Stimulated activated naive CD8-positive, alpha-beta T cell treated with anti-CD3 and anti-CD28 coated beads, Interleukin-15, amount 100 ng/mL, for 72 hours (primary cell): ENCODE measurements at regions not wholly inside any gene's neighbourhood (a gene's known extent, or its start where the extent isn't known, plus 50 kb on each side); places are given as distances from the start of the nearest gene placed in this dataset.

Experiments
- ATAC-seq: fragments of 150-1000 bp; cut with Tn5 transposase; 2 replicates; pipeline ENCODE4 v1.10.0; 2021; ENCODE audit warnings: mild to moderate bottlenecking, moderate library complexity
- DNase-seq, 2 donors: peaks; one replicate each; pipeline ENCODE4 v3.0.0; 2021 to 2022
- H3K27ac Mint-ChIP-seq, 2 donors: one replicate each; pipeline ENCODE4 v1.8.0; 2022; ENCODE audit warnings: mild to moderate bottlenecking in 2 of 2, mixed read lengths in 2 of 2, moderate library complexity in 2 of 2
- H3K27me3 Mint-ChIP-seq: one replicate; pipeline ENCODE4 v1.8.0; 2022; ENCODE audit warnings: mixed read lengths
- H3K4me1 Mint-ChIP-seq: one replicate; pipeline ENCODE4 v1.8.0; 2022; ENCODE audit warnings: mild to moderate bottlenecking, mixed read lengths
- H3K4me3 Mint-ChIP-seq, 2 donors: one replicate each; pipeline ENCODE4 v1.8.0; 2022; ENCODE audit warnings: mild to moderate bottlenecking in 2 of 2, mixed read lengths in 2 of 2, moderate library complexity in 1 of 2
- H3K9me3 Mint-ChIP-seq, 2 donors: one replicate each; pipeline ENCODE4 v1.8.0; 2022; ENCODE audit warnings: mixed read lengths in 2 of 2

DNA sequence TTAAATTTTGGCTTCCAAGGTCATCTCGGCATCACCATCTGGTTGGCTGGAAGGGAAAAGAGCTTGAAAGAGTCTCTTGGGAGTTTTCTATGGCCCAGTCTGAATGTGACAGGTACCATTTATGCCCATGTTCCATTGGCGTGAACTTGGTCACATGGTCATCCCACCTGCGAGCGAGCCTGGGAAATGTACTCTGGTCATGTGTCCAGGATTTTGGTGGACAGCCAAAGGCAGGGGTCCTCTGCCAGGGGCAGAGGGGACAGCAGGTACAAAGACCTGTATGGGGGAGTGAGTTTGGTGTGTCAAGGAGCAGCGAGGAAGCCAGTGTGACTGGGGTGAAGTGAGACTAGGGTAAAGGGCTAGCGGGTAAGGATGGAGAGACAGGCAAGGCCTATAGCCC, 112.6 kb downstream of the CDC5L start:
- ATAC-seq (no peak), DNase-seq (no peak)
- Mint-ChIP-seq H3K9me3 (peaks cover 0 to 6% of the 10 kb centered on the region in 2 donors), H3K27ac (no peak overlapping the region), H3K4me3 (no peak overlapping the region), H3K27me3 (peaks cover 10% of the 10 kb centered on the region), H3K4me1 (no peaks in the 10 kb centered on the region)

DNA sequence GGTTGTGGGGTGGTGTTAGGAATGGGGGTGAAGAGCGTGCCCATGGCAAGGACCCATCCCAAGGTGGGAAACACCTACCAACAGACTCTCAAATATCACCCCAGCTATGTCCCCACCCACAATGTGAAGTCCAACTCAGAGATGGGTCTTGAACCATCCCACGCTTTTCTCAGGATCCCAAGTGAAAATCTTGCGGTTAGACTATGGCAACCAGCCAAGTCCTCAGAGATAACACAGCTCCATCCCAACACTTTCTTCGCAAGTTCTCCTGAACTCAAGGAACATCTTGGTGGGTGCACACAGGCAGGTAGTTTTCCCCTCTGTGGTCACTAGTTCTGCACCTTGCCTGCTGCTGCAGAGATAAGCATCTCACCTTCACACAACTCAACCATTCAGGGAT, 116.0 kb downstream of the CDC5L start:
- Mint-ChIP-seq H3K4me3 (no peak overlapping the region), H3K27me3 (peaks cover 14% of the 10 kb centered on the region), H3K9me3 (peaks cover 0 to 6% of the 10 kb centered on the region in 2 donors), H3K4me1 (no peaks in the 10 kb centered on the region), H3K27ac (no peak overlapping the region)
- no peak for DNase-seq
- no peak for ATAC-seq

GRCh38 chr6:44504301-44504791, 116.8 kb downstream of the CDC5L start:
- Mint-ChIP-seq H3K4me1 (no peaks in the 10 kb centered on the region), H3K27ac (no peak overlapping the region), H3K27me3 (peaks cover 14% of the 10 kb centered on the region), H3K9me3 (peaks cover 0 to 12% of the 10 kb centered on the region in 2 donors), H3K4me3 (no peak overlapping the region)
- DNase-seq (no peak), ATAC-seq (no peak)

DNA sequence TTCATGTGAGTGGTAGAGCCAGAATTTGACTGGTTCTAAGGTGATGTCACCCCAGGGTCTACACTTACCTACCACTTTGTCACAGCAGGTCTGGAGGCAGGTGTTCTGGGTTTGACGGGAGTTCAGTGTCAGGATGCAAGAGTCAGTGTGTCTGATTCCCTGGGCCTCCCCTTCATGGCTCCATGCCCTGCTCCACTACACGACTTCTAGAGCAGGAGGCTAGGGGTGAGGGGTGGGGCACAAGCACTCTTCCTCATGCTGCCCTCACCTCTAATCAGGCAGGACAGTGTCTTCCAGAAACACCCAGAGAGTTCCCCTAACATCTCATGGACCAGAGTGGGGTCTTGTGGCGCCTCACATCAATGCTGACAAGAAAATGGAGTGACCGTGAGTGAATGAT, 118.2 kb downstream of the CDC5L start:
- no peak for DNase-seq
- Mint-ChIP-seq H3K9me3 (peaks cover 5 to 13% of the 10 kb centered on the region in 2 donors), H3K27me3 (peaks cover 14% of the 10 kb centered on the region), H3K27ac (no peak overlapping the region), H3K4me3 (no peak overlapping the region), H3K4me1 (no peaks in the 10 kb centered on the region)
- ATAC-seq = no peak

- ATAC-seq = no peak
- peaks cover 5 to 13% of the 10 kb centered on the region in 2 donors for H3K9me3 Mint-ChIP-seq
- H3K27me3 Mint-ChIP-seq = peaks cover 14% of the 10 kb centered on the region
- DNase-seq = no peak
- no peaks in the 10 kb centered on the region for H3K4me1 Mint-ChIP-seq
- H3K4me3 Mint-ChIP-seq = no peak overlapping the region
- H3K27ac Mint-ChIP-seq = no peak overlapping the region
Measured at GRCh38 chr6:44507014-44507413, 119.5 kb downstream of the CDC5L start.

DNA sequence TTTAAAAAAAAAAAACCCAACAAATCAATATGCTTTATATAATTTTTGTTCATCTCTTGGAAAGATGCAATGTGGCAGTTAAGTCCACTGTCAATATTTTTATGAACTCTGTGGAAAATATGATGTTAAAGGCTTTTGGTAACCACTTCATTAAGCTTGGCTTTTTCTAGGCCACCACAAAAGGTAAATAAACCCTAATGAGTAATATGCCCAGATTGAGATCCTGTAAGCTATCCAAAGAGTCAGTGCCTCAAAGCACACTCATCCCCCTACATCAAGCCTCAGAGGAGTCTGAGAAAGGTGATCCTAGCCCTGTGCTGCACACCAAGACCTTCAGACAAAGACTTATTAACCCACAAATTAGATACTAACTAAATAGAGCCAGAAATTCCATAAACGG, 121.1 kb downstream of the CDC5L start:
- no peaks in the 10 kb centered on the region for H3K4me1 Mint-ChIP-seq
- H3K4me3 Mint-ChIP-seq = no peak overlapping the region
- DNase-seq = no peak
- no peak overlapping the region for H3K27ac Mint-ChIP-seq
- peaks cover 5 to 13% of the 10 kb centered on the region in 2 donors for H3K9me3 Mint-ChIP-seq
- no peak for ATAC-seq
- peaks cover 13% of the 10 kb centered on the region for H3K27me3 Mint-ChIP-seq

GRCh38 chr6:44511126-44511525, 123.6 kb downstream of the CDC5L start:
- Mint-ChIP-seq H3K27ac (no peak overlapping the region), H3K27me3 (no peaks in the 10 kb centered on the region), H3K4me1 (no peaks in the 10 kb centered on the region), H3K4me3 (no peak overlapping the region), H3K9me3 (peaks cover 5 to 13% of the 10 kb centered on the region in 2 donors)
- ATAC-seq (no peak), DNase-seq (no peak)

DNA sequence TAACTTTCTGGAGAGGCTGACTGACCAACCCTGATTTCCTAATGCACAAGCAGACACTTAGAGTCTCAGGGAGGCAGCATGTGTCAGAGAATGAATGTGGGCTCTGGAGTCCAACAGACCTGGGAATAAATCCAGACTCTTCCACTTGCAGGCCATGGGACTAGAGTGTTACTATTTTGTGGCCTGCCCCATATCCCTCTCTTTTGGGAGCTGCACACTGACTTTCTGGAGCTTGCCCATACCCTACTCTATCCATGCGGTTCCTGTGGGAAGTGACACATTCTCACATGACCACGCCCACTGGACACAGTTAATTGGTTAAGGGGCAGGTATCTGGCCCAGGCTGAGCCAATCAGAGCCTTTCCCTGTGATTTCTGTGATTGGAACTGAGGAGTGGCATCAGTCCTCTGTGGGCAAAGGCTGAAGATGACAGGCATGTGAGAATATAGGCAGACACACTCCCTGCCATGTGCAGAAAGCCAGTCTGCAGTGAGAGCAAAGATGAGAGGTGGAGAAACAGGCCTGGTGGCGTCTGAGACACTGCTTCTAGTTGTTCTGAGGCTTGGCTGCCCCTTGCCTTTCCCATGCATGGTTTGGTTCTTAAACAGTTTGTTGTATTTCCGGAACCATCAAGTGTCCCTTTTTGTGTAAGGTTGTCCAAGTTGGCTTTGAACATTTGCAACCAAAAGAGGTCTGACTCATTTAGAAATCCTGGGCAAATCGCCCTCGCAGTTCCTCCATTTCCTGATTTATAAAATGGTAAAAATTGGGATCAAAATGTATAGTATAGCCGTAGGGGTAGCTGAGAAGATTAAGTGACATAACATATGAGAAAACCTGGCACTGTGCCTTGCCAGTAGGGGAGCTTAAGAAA, 125.6 kb downstream of the CDC5L start:
- DNase-seq = no peak
- Mint-ChIP-seq H3K27me3 (peaks cover 7% of the 10 kb centered on the region), H3K9me3 (peaks cover 9 to 13% of the 10 kb centered on the region in 2 donors), H3K27ac (no peak overlapping the region), H3K4me3 (no peak overlapping the region), H3K4me1 (no peaks in the 10 kb centered on the region)
- ATAC-seq = no peak

GRCh38 chr6:44514085-44514484, 126.6 kb downstream of the CDC5L start:
- no peaks in the 10 kb centered on the region for H3K4me1 Mint-ChIP-seq
- no peak for DNase-seq
- H3K4me3 Mint-ChIP-seq = no peak overlapping the region
- no peak overlapping the region for H3K27ac Mint-ChIP-seq
- peaks cover 18 to 19% of the 10 kb centered on the region in 2 donors for H3K9me3 Mint-ChIP-seq
- no peak for ATAC-seq
- peaks cover 15% of the 10 kb centered on the region for H3K27me3 Mint-ChIP-seq

DNA sequence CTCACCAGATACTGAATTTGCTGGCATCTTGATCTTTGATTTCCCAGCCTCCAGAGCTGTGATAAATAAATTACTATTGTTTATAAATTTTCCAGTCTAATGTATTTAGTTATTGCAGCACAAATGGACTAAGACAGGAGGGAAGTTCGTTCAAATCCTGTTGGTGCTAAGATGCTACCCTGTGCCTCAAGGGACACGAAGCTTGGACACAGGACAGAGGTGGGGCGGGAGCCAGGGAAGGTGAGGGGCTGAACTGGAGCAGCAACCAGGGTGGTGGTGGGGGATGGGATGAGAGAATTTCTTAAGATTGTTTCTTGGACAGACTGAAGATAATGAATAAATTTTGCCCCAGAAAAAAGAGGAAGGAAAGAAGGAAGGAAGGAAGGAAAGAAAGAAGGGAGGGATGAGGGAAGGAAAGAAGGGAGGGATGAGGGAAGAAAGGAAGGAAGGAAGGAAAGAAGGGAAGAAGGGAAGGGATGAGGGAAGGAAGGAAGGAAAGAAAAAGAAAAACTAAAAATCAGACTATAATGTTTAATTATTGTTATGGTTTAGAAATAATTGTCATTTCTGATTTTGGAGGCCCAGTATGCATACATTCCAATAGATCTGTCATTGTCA, 127.2 kb downstream of the CDC5L start:
- no peak for DNase-seq
- H3K9me3 Mint-ChIP-seq = peaks cover 18 to 20% of the 10 kb centered on the region in 2 donors
- H3K27ac Mint-ChIP-seq = peak overlapping the region in 1 of 2 donors; percentile 2

GRCh38 chr6:44522871-44523270, 135.4 kb downstream of the CDC5L start:
- ATAC-seq (no peak), DNase-seq (no peak)
- peaks cover 46% of the 10 kb centered on the region for H3K4me1 Mint-ChIP-seq
- peaks cover 49% of the 10 kb centered on the region for H3K27me3 Mint-ChIP-seq
- no peak overlapping the region for H3K4me3 Mint-ChIP-seq
- no peak overlapping the region for H3K27ac Mint-ChIP-seq
- H3K9me3 Mint-ChIP-seq = peaks cover 23 to 24% of the 10 kb centered on the region in 2 donors

More for the DNA sequence above, 127.2 kb downstream of the CDC5L start:
- Mint-ChIP-seq H3K4me3 (no peak overlapping the region), H3K27me3 (peaks cover 15% of the 10 kb centered on the region), H3K4me1 (no peaks in the 10 kb centered on the region)
- ATAC-seq = no peak

DNA sequence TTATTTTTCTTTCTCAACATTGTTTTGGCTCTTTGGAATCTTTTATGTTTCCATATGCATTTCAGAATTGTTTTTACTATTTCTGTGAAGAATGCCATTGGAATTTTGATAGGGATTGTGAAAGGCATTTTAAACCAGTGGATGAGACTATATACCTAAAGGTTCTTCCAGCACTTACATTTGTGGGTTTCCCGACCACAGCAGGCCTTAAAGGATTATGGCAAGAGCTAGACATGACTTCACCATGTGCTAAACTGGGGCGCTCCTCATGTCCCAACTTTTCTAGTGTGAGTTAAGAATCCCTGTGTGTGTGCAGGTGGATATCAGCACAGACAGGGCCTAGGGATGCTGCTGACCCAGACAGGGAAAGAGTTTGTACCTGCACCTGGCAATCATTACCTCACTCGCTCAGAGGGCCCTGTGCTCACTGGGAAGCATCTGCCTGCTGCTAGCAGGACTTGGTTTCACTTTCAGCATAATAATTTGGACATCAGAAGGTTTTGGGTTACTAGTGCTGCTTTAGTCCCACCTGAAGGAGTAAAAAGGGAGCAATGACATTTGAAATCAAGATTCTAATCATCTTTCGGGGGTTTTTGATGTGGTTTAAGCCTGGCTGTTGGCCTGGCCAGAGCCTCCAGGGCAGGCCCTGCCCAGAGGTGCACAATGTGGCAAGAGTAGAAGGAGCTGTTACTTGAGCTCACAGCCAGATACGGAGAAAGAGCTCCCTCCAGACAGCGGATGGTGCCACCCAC, 137.1 kb downstream of the CDC5L start:
- ATAC-seq = no peak
- no peak for DNase-seq
- Mint-ChIP-seq H3K27me3 (peaks cover 52% of the 10 kb centered on the region), H3K4me1 (peaks cover 54% of the 10 kb centered on the region), H3K4me3 (no peak overlapping the region), H3K27ac (no peak overlapping the region), H3K9me3 (peaks cover 8 to 12% of the 10 kb centered on the region in 2 donors)

DNA sequence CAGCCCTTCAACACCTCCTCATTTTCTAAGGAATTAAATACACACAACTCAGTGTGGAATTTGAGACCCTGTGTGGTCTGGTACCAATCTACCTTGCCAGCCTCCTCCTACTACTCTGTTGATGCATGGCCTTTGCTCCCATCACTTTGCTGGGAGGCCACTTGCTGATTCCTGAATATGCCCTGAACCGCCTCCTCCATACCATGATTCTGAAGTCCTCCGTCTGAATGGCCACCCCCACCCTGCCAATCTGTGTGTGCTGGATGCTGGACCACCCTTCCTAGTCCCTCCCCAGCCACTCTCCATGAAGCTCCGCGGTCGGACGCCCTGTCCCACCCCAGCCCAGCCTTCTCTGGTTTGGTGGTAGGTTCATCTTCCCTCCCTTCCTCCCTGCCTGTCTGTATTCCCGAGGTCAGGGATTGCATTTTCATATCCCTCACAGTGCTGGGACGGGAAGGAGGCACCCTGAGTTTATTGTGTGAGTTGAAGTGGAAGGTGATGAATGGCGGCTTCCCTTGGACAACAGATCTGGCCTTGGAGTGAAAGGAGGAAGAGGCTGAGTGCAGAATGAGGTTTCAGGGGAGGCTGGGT, 138.3 kb downstream of the CDC5L start:
- Mint-ChIP-seq H3K9me3 (peaks cover 8 to 12% of the 10 kb centered on the region in 2 donors), H3K4me3 (no peak overlapping the region), H3K4me1 (peaks cover 44% of the 10 kb centered on the region), H3K27me3 (peaks cover 52% of the 10 kb centered on the region), H3K27ac (peak overlapping the region in 1 of 2 donors; percentile 91)
- ATAC-seq = no peak
- no peak for DNase-seq

- Mint-ChIP-seq H3K4me1 (peaks cover 40% of the 10 kb centered on the region), H3K27ac (peak overlapping the region in 1 of 2 donors; percentile 75), H3K9me3 (peaks cover under 1 to 8% of the 10 kb centered on the region in 2 donors), H3K4me3 (no peak overlapping the region), H3K27me3 (peaks cover 44% of the 10 kb centered on the region)
- ATAC-seq (peak; percentile 82), DNase-seq (peak; percentile 18 to 46)
Measured at GRCh38 chr6:44527181-44527580, 139.7 kb downstream of the CDC5L start.
